Neural cell (in vitro differentiated cells): ENCODE measurements at regions not wholly inside any gene's neighbourhood (a gene's known extent, or its start where the extent isn't known, plus 50 kb on each side); places are given as distances from the start of the nearest gene placed in this dataset.

Source experiments
- CTCF ChIP-seq: fragments of 450-650 bp; IDR thresholded peaks from 2 replicates; pipeline ENCODE4 v1.5.1; 2014; ENCODE audit warnings: antibody characterized with exemption, mild to moderate bottlenecking, moderate library complexity; ENCODE audit not compliant: poor library complexity, severe bottlenecking
- MXI1 ChIP-seq: fragments of 450-650 bp; conservative IDR thresholded peaks from 2 replicates; pipeline ENCODE4 v1.6.1; 2014; ENCODE audit warnings: antibody characterized with exemption, mild to moderate bottlenecking; ENCODE audit not compliant: poor library complexity, severe bottlenecking
- POLR2AphosphoS5 ChIP-seq: IDR thresholded peaks from 2 replicates; pipeline ENCODE4 v1.6.1; 2012
- REST ChIP-seq: IDR thresholded peaks from 2 replicates; pipeline ENCODE4 v1.6.1; 2012; ENCODE audit warnings: borderline replicate concordance

GRCh38 chr6:84920021-84920420 is 155.6 kb upstream of the TBX18 start:
- no peak for TF ChIP-seq POLR2AphosphoS5
- TF ChIP-seq MXI1, result no peak
- TF ChIP-seq REST, result no peak
- TF ChIP-seq CTCF, result no peak
